A549 (cell line): ENCODE measurements at regions not wholly inside any gene's neighbourhood (a gene's known extent, or its start where the extent isn't known, plus 50 kb on each side); places are given as distances from the start of the nearest gene placed in this dataset.

ENCODE experiments used
- CEBPB ChIP-seq, 2 experiments: fragments of >200 bp in 1 of 2; sonication (Bioruptor Twin) in 1 of 2; formaldehyde crosslinking in 1 of 2; IDR thresholded peaks; 2 replicates each; pipeline ENCODE4 v1.6.1; 2012 to 2016
- CHD4 ChIP-seq: fragments of 200-600 bp; sonication (generic); IDR thresholded peaks from 2 replicates; pipeline ENCODE4 v1.6.1; 2016; ENCODE audit warnings: antibody characterized with exemption, mild to moderate bottlenecking, borderline replicate concordance
- EHMT2 ChIP-seq: fragments of 200-600 bp; sonication (generic); IDR thresholded peaks from 2 replicates; pipeline ENCODE4 v1.6.1; 2016; ENCODE audit warnings: antibody characterized with exemption, low read depth, mild to moderate bottlenecking, moderate library complexity
- EP300 ChIP-seq, 2 experiments: fragments of >200 bp; sonication (Bioruptor Twin); formaldehyde crosslinking; IDR thresholded peaks; 2 replicates in 1 of 2; 3 replicates in 1 of 2; pipeline ENCODE4 v1.6.1; 2016 to 2017
- NR3C1 ChIP-seq: fragments of >200 bp; sonication (Bioruptor Twin); formaldehyde crosslinking; IDR thresholded peaks from 3 replicates; pipeline ENCODE4 v1.6.1; 2017
- POLR2A ChIP-seq: IDR thresholded peaks from 2 replicates; pipeline ENCODE4 v1.6.1; 2012; ENCODE audit warnings: mild to moderate bottlenecking, low read length
- SREBF2 ChIP-seq: fragments of 450-650 bp; IDR thresholded peaks from 2 replicates; pipeline ENCODE4 v1.6.1; 2014; ENCODE audit warnings: mild to moderate bottlenecking, moderate library complexity
- TF ChIP-seq, protein P1 (sequence below): fragments of >200 bp; sonication (Bioruptor Twin); formaldehyde crosslinking; IDR thresholded peaks from 3 replicates; pipeline ENCODE4 v1.5.1; 2016
- TF ChIP-seq, protein P2 (sequence below): fragments of 200-600 bp; sonication (generic); IDR thresholded peaks from 2 replicates; pipeline ENCODE4 v1.6.1; 2016; ENCODE audit warnings: antibody characterized with exemption, mild to moderate bottlenecking, moderate library complexity
- TF ChIP-seq, protein P3 (sequence below): fragments of 450-650 bp; IDR thresholded peaks from 2 replicates; pipeline ENCODE4 v1.6.1; 2014; ENCODE audit warnings: antibody characterized with exemption

DNA sequence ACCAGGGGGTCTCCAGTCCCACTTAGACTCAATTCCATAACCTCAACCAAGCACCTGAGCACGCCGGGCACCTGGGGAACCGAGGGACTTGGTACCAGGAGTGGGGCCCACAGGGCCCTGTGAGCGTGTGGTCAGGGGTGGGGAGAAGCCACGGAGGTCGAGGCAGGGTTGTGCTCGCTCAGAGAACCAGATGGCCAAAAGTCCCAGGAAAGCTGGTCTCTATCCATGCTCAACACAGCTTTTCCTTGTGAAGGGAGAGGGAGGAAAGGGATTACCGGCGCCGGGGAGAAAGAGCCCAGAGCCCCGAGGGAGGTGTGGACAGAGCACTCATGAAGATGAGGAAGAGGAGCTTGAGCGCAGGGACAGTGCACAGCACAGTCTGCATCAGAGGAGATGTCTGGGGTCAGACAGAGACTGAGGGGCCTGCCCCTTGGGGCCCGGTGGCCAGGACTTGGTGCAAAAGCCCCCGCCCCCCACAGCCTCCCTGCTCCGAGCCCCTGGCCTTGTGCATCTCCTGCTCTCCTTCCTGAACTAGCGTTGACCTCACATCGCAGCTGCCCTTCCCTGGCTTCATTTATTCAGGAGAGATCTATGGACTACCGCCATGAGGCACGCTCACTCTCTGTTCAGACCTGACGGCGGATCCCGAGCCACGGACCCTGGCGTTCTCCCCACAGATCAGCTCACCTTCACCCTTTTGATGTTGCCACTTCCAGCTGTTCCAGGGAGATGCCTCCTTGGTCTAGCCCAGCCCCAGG is 355.4 kb upstream of the TNRC6C start:
- TF ChIP-seq, protein P1, sequence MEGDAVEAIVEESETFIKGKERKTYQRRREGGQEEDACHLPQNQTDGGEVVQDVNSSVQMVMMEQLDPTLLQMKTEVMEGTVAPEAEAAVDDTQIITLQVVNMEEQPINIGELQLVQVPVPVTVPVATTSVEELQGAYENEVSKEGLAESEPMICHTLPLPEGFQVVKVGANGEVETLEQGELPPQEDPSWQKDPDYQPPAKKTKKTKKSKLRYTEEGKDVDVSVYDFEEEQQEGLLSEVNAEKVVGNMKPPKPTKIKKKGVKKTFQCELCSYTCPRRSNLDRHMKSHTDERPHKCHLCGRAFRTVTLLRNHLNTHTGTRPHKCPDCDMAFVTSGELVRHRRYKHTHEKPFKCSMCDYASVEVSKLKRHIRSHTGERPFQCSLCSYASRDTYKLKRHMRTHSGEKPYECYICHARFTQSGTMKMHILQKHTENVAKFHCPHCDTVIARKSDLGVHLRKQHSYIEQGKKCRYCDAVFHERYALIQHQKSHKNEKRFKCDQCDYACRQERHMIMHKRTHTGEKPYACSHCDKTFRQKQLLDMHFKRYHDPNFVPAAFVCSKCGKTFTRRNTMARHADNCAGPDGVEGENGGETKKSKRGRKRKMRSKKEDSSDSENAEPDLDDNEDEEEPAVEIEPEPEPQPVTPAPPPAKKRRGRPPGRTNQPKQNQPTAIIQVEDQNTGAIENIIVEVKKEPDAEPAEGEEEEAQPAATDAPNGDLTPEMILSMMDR: no peak
- TF ChIP-seq CHD4: no peak
- TF ChIP-seq NR3C1: no peak
- no peak for TF ChIP-seq POLR2A
- TF ChIP-seq EHMT2: no peak
- TF ChIP-seq, protein P2, sequence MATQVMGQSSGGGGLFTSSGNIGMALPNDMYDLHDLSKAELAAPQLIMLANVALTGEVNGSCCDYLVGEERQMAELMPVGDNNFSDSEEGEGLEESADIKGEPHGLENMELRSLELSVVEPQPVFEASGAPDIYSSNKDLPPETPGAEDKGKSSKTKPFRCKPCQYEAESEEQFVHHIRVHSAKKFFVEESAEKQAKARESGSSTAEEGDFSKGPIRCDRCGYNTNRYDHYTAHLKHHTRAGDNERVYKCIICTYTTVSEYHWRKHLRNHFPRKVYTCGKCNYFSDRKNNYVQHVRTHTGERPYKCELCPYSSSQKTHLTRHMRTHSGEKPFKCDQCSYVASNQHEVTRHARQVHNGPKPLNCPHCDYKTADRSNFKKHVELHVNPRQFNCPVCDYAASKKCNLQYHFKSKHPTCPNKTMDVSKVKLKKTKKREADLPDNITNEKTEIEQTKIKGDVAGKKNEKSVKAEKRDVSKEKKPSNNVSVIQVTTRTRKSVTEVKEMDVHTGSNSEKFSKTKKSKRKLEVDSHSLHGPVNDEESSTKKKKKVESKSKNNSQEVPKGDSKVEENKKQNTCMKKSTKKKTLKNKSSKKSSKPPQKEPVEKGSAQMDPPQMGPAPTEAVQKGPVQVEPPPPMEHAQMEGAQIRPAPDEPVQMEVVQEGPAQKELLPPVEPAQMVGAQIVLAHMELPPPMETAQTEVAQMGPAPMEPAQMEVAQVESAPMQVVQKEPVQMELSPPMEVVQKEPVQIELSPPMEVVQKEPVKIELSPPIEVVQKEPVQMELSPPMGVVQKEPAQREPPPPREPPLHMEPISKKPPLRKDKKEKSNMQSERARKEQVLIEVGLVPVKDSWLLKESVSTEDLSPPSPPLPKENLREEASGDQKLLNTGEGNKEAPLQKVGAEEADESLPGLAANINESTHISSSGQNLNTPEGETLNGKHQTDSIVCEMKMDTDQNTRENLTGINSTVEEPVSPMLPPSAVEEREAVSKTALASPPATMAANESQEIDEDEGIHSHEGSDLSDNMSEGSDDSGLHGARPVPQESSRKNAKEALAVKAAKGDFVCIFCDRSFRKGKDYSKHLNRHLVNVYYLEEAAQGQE: no peak
- TF ChIP-seq CEBPB (IDR thresholded peaks at IDR 0.05): no peak
- no peak for TF ChIP-seq SREBF2
- TF ChIP-seq, protein P3, sequence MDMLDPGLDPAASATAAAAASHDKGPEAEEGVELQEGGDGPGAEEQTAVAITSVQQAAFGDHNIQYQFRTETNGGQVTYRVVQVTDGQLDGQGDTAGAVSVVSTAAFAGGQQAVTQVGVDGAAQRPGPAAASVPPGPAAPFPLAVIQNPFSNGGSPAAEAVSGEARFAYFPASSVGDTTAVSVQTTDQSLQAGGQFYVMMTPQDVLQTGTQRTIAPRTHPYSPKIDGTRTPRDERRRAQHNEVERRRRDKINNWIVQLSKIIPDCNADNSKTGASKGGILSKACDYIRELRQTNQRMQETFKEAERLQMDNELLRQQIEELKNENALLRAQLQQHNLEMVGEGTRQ: no peak
- no peak for TF ChIP-seq EP300 (IDR thresholded peaks at IDR 0.05)
